ENCODE measurements at regions not wholly inside any gene's neighbourhood (a gene's known extent, or its start where the extent isn't known, plus 50 kb on each side); places are given as distances from the start of the nearest gene placed in this dataset.

- ChIA-PET CTCF (no interaction called here), POLR2A (no interaction called here)
- H3K9ac ChIP-seq = no peak overlapping the region
- H3K27ac ChIP-seq (ENCODE audit: low read depth in 2 of 2, low read length in 1 of 2) = no peak overlapping the region
- H3K79me2 ChIP-seq (ENCODE audit: insufficient read depth) = no peaks in the 10 kb centered on the region
- no peaks in the 10 kb centered on the region; a peak in 1 of 4 replicates for H3K4me1 ChIP-seq (ENCODE audit: control insufficient read depth in 1 of 2, insufficient read depth in 2 of 2, low read depth in 1 of 2, low read length in 1 of 2)
- TF ChIP-seq USF2 (IDR thresholded peaks at IDR 0.05; ENCODE audit: borderline replicate concordance, low read depth, low read length) (no peak), RXRA (IDR thresholded peaks at IDR 0.05; ENCODE audit: borderline replicate concordance, low read depth) (no peak)
- H2AFZ ChIP-seq (ENCODE audit: low read depth) = no peak overlapping the region
- no peaks in the 10 kb centered on the region for H3K36me3 ChIP-seq (replicated peaks in 1 of 2; ENCODE audit: control insufficient read depth in 1 of 2, insufficient read depth in 2 of 2, low read length in 1 of 2)
- H3K4me3 ChIP-seq (ENCODE audit: low read depth in 2 of 2, low read length in 1 of 2) = no peak overlapping the region
- H3K9me2 ChIP-seq = no peaks in the 10 kb centered on the region
- no peaks in the 10 kb centered on the region for H3K9me3 ChIP-seq
- peaks cover 5% of the 10 kb centered on the region; the same call in 1 of the 2 replicates for H3K27me3 ChIP-seq (ENCODE audit: insufficient read depth)
- H4K20me1 ChIP-seq (ENCODE audit: insufficient read depth) = no peaks in the 10 kb centered on the region
- WGBS (ENCODE audit: low lambda C conversion rate) = 66% methylated on average over 3 of the region's 3 CpGs
- H3F3A ChIP-seq (replicated peaks; ENCODE audit: insufficient read depth) = no peaks in the 10 kb centered on the region
- no peak overlapping the region for H3K4me2 ChIP-seq
- DNase-seq = no peak
Observed at GRCh38 chr13:97565906-97566305, 131.9 kb downstream of the RAP2A start.

GRCh38 chr13:97566907-97567306 is 132.9 kb downstream of the RAP2A start:
- H3K79me2 ChIP-seq (ENCODE audit: insufficient read depth) = no peaks in the 10 kb centered on the region
- no peak overlapping the region for H3K9ac ChIP-seq
- H3K4me3 ChIP-seq (ENCODE audit: low read depth in 2 of 2, low read length in 1 of 2) = no peak overlapping the region
- peaks cover 5% of the 10 kb centered on the region; the same call in 1 of the 2 replicates for H3K27me3 ChIP-seq (ENCODE audit: insufficient read depth)
- no peaks in the 10 kb centered on the region; a peak in 1 of 4 replicates for H3K4me1 ChIP-seq (ENCODE audit: control insufficient read depth in 1 of 2, insufficient read depth in 2 of 2, low read depth in 1 of 2, low read length in 1 of 2)
- ChIA-PET POLR2A (no interaction called here), CTCF (no interaction called here)
- H3K27ac ChIP-seq (ENCODE audit: low read depth in 2 of 2, low read length in 1 of 2) = no peak overlapping the region
- no peaks in the 10 kb centered on the region for H3K9me3 ChIP-seq
- H2AFZ ChIP-seq (ENCODE audit: low read depth) = no peak overlapping the region
- H4K20me1 ChIP-seq (ENCODE audit: insufficient read depth) = no peaks in the 10 kb centered on the region
- TF ChIP-seq CTCF (IDR thresholded peaks at IDR 0.05) = peak; percentile 19; the same call in 1 of the 2 replicates
- TF ChIP-seq RAD21 (IDR thresholded peaks at IDR 0.05; ENCODE audit: low read length) = peak; percentile 14; the same call in 1 of the 2 replicates
- no peak for TF ChIP-seq POLR2AphosphoS5 (IDR thresholded peaks at IDR 0.05; ENCODE audit: low read depth, low read length)
- H3F3A ChIP-seq (replicated peaks; ENCODE audit: insufficient read depth) = no peaks in the 10 kb centered on the region
- WGBS (ENCODE audit: low lambda C conversion rate) = 57% methylated on average over 2 of the region's 2 CpGs
- DNase-seq = no peak
- no peaks in the 10 kb centered on the region for H3K9me2 ChIP-seq
- H3K36me3 ChIP-seq (replicated peaks in 1 of 2; ENCODE audit: control insufficient read depth in 1 of 2, insufficient read depth in 2 of 2, low read length in 1 of 2) = no peaks in the 10 kb centered on the region
- H3K4me2 ChIP-seq = no peak overlapping the region

- H2AFZ ChIP-seq (ENCODE audit: low read depth) = no peak overlapping the region
- no peak overlapping the region for H3K9ac ChIP-seq
- H3K9me3 ChIP-seq = no peaks in the 10 kb centered on the region
- H3F3A ChIP-seq (replicated peaks; ENCODE audit: insufficient read depth) = no peaks in the 10 kb centered on the region
- H3K4me1 ChIP-seq (ENCODE audit: control insufficient read depth in 1 of 2, insufficient read depth in 2 of 2, low read depth in 1 of 2, low read length in 1 of 2) = no peaks in the 10 kb centered on the region; a peak in 1 of 4 replicates
- ChIA-PET CTCF (interaction anchor here (0.7 to 1.3 kb wide), 2 partner anchors 14 to 21 kb away, joined by 3 read pairs; no protein-coding TSS in a partner anchor), POLR2A (no interaction called here)
- no peak overlapping the region for H3K27ac ChIP-seq (ENCODE audit: low read depth in 2 of 2, low read length in 1 of 2)
- DNase-seq = no peak
- 50% methylated on average over 3 of the region's 3 CpGs for WGBS (ENCODE audit: low lambda C conversion rate)
- H3K27me3 ChIP-seq (ENCODE audit: insufficient read depth) = peaks cover 5% of the 10 kb centered on the region; the same call in 1 of the 2 replicates
- H3K4me3 ChIP-seq (ENCODE audit: low read depth in 2 of 2, low read length in 1 of 2) = no peak overlapping the region
- H3K79me2 ChIP-seq (ENCODE audit: insufficient read depth) = no peaks in the 10 kb centered on the region
- H3K9me2 ChIP-seq = no peaks in the 10 kb centered on the region
- H3K4me2 ChIP-seq = no peak overlapping the region
- H3K36me3 ChIP-seq (replicated peaks in 1 of 2; ENCODE audit: control insufficient read depth in 1 of 2, insufficient read depth in 2 of 2, low read length in 1 of 2) = no peaks in the 10 kb centered on the region
- H4K20me1 ChIP-seq (ENCODE audit: insufficient read depth) = no peaks in the 10 kb centered on the region
- TF ChIP-seq MXI1 (IDR thresholded peaks at IDR 0.05; ENCODE audit: low read depth, low read length) = no peak
- TF ChIP-seq EZH2phosphoT487 (IDR thresholded peaks at IDR 0.05; ENCODE audit: borderline replicate concordance, low read depth) = no peak
- TF ChIP-seq POLR2AphosphoS5 (IDR thresholded peaks at IDR 0.05; ENCODE audit: low read depth, low read length) = no peak
- TF ChIP-seq IRF3 (IDR thresholded peaks at IDR 0.05; ENCODE audit: low read depth, low read length) = no peak
- TF ChIP-seq PBX3 (IDR thresholded peaks at IDR 0.05) = no peak
- TF ChIP-seq YY1 (IDR thresholded peaks at IDR 0.05; ENCODE audit: low read depth) = no peak
- no peak for TF ChIP-seq FOXM1 (IDR thresholded peaks at IDR 0.05; ENCODE audit: low read depth)
- TF ChIP-seq SMC3 (IDR thresholded peaks at IDR 0.05; ENCODE audit: low read depth, low read length) = no peak
- no peak for TF ChIP-seq ZBTB33 (IDR thresholded peaks at IDR 0.05; ENCODE audit: borderline replicate concordance, low read depth)
Observed at GRCh38 chr13:97567510-97568243, 133.7 kb downstream of the RAP2A start.
